ENCODE measurements at regions not wholly inside any gene's neighbourhood (a gene's known extent, or its start where the extent isn't known, plus 50 kb on each side); places are given as distances from the start of the nearest gene placed in this dataset.

DNA sequence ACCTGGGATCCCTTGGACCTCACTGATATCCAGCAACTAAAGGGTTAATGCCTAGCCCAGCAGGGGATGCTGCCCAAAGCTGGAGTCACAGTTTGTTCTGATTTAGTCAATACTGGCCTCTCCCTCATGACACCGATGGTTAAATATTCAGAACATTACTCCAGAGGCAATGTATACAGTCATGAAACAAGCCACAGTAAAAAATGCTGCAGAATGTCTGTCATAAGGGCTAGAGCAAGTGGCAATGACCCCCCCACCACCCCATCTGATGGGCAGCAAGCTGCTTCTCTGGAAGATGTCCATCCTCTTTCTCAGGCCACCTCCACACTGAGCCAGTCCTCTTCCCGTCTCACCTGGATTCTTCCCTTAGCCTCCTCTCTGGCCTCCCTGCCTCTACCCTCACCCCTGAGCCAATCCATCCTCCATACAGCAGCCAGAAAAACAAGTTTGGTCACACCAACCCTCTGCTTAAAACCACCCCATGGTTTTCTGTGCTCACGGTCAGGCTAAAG, 99.0 kb upstream of the KCNG1 start:
- Histone ChIP-seq H3K36me3 (no peaks in the 10 kb centered on the region), H3K9me3 (no peaks in the 10 kb centered on the region), H3K4me3 (no peak overlapping the region), H3K27ac (no peak overlapping the region), H3K27me3 (peaks cover 0 to 73% (median 54%) of the 10 kb centered on the region in 7 donors), H3K4me1 (no peaks in the 10 kb centered on the region)
- no peak for TF ChIP-seq CTCF (IDR thresholded peaks at IDR 0.05)
- WGBS, 2 donors: 42 to 47% methylated on average over 3 of the region's 3 CpGs
- ATAC-seq (no peak), DNase-seq (no peak)
- intact Hi-C loops (cut with DNase I): no loop called here

DNA sequence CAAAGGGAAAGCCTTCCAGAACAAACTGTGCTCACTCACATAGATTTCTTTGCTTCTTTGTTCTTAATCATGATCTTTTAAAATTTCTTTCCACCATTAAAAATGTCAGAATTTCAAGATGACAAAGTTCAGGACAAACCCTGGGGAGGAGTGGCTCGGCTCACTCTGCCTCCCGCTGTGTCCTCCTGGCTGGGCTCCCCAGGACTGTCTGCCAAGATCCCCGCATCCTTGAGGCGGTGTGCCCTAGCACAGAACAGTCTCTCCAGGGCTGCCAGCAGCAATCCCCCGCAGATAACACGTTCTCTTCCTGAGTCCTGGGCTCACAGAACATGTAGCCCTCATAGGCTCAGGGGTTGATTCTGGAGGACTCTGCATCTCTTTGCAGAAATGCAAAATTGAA, 98.4 kb upstream of the KCNG1 start:
- no peak overlapping the region for H3K4me3 ChIP-seq
- no peak overlapping the region for H3K27ac ChIP-seq
- H3K4me1 ChIP-seq: no peaks in the 10 kb centered on the region
- intact Hi-C loops (cut with DNase I): no loop called here
- WGBS, 2 donors: 9 to 12% methylated on average over 6 of the region's 6 CpGs
- H3K36me3 ChIP-seq: no peaks in the 10 kb centered on the region
- TF ChIP-seq CTCF (IDR thresholded peaks at IDR 0.05): no peak
- H3K27me3 ChIP-seq: peaks cover 0 to 68% (median 54%) of the 10 kb centered on the region in 7 donors
- DNase-seq: no peak
- ATAC-seq: no peak
- H3K9me3 ChIP-seq: no peaks in the 10 kb centered on the region

GRCh38 chr20:51120868-51121267, 98.0 kb upstream of the KCNG1 start:
- DNase-seq (no peak), ATAC-seq (no peak)
- Histone ChIP-seq H3K9me3 (no peaks in the 10 kb centered on the region), H3K4me3 (no peak overlapping the region), H3K27me3 (peaks cover 0 to 72% (median 54%) of the 10 kb centered on the region in 7 donors), H3K27ac (no peak overlapping the region), H3K36me3 (no peaks in the 10 kb centered on the region), H3K4me1 (no peaks in the 10 kb centered on the region)
- intact Hi-C loops (cut with DNase I): no loop called here
- 14 to 23% methylated on average over 3 of the region's 3 CpGs for WGBS, 2 donors
- TF ChIP-seq CTCF (IDR thresholded peaks at IDR 0.05): no peak

DNA sequence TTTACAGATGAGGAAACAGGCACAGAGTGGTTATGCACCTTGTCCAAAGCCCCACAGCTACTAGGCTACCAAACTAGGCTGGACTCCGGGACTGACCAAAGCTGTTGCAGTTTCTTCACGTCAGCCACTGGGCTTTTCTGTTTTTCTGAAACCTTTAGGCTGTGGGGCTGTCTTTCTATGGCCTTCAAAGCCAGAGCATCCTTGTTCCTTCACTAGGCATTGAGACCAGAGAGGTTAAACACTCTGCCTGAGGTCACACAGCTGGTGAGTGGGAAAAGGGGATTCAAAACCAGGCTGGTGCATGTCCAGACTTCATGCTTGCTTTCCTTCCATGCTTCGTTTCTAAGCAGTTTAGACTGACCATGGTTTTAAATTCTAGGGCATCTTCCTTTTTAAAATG, 97.5 kb upstream of the KCNG1 start:
- H3K27me3 ChIP-seq: peaks cover 0 to 77% (median 58%) of the 10 kb centered on the region in 7 donors
- no peaks in the 10 kb centered on the region for H3K9me3 ChIP-seq
- intact Hi-C loops (cut with DNase I): no loop called here
- no peak overlapping the region for H3K4me3 ChIP-seq
- H3K36me3 ChIP-seq: no peaks in the 10 kb centered on the region
- 81 to 83% methylated on average over 3 of the region's 3 CpGs for WGBS, 2 donors
- ATAC-seq: no peak
- TF ChIP-seq CTCF (IDR thresholded peaks at IDR 0.05): no peak
- no peak for DNase-seq
- H3K27ac ChIP-seq: no peak overlapping the region
- no peaks in the 10 kb centered on the region for H3K4me1 ChIP-seq

All from heart right ventricle (tissue), 16 donors.